ENCODE measurements at regions not wholly inside any gene's neighbourhood (a gene's known extent, or its start where the extent isn't known, plus 50 kb on each side); places are given as distances from the start of the nearest gene placed in this dataset.

- H3K27ac ChIP-seq (ENCODE audit: low read length, poor library complexity, severe bottlenecking), result no peak overlapping the region
- no peak overlapping the region for H3K23ac ChIP-seq (ENCODE audit: low read length in 2 of 2)
- H3K36me3 ChIP-seq (ENCODE audit: control insufficient read depth in 1 of 2, insufficient read depth in 2 of 2, low read depth in 1 of 2, low read length in 2 of 2), result no peaks in the 10 kb centered on the region
- H3K18ac ChIP-seq (ENCODE audit: low read depth in 1 of 2, low read length in 2 of 2), result no peak overlapping the region
- no peak overlapping the region for H3K4me3 ChIP-seq (ENCODE audit: insufficient read depth in 1 of 2, low read depth in 1 of 2, low read length in 2 of 2)
- H3K9ac ChIP-seq (ENCODE audit: low read length), result no peak overlapping the region
- H4K91ac ChIP-seq (ENCODE audit: low read length), result no peak overlapping the region
- no peak overlapping the region for H2BK120ac ChIP-seq (ENCODE audit: low read depth, low read length)
- WGBS, result 90% methylated on average over 7 of the region's 7 CpGs
- H3K9me3 ChIP-seq (ENCODE audit: control insufficient read depth, low read length), result no peaks in the 10 kb centered on the region
- H3K79me1 ChIP-seq (replicated peaks; ENCODE audit: low read length, poor library complexity, severe bottlenecking), result no peaks in the 10 kb centered on the region
- H2BK12ac ChIP-seq (ENCODE audit: low read length in 2 of 2), result no peak overlapping the region
- H3K14ac ChIP-seq (ENCODE audit: low read length in 2 of 2), result no peak overlapping the region
- H3K4ac ChIP-seq (ENCODE audit: low read depth in 1 of 2, low read length in 2 of 2), result no peak overlapping the region
- H2AFZ ChIP-seq (ENCODE audit: low read depth, low read length), result no peak overlapping the region
- no peak overlapping the region for H2BK15ac ChIP-seq (ENCODE audit: low read depth, poor library complexity, severe bottlenecking)
- no peak overlapping the region for H4K8ac ChIP-seq (ENCODE audit: low read length)
- no peaks in the 10 kb centered on the region for H3K27me3 ChIP-seq (ENCODE audit: control insufficient read depth in 1 of 2, insufficient read depth in 1 of 2, low read length in 2 of 2)
- H2AK5ac ChIP-seq (ENCODE audit: low read length, severe bottlenecking), result no peak overlapping the region
- no peak overlapping the region for H2BK5ac ChIP-seq (ENCODE audit: low read depth, low read length, poor library complexity, severe bottlenecking)
- H3K4me2 ChIP-seq (ENCODE audit: low read length, poor library complexity, severe bottlenecking), result no peak overlapping the region
- DNase-seq, result no peak
- H3K4me1 ChIP-seq (ENCODE audit: control insufficient read depth, insufficient read depth, low read depth, low read length), result no peaks in the 10 kb centered on the region
Observed at GRCh38 chr3:146339349-146339748, 88.4 kb upstream of the PLSCR4 start.

DNA sequence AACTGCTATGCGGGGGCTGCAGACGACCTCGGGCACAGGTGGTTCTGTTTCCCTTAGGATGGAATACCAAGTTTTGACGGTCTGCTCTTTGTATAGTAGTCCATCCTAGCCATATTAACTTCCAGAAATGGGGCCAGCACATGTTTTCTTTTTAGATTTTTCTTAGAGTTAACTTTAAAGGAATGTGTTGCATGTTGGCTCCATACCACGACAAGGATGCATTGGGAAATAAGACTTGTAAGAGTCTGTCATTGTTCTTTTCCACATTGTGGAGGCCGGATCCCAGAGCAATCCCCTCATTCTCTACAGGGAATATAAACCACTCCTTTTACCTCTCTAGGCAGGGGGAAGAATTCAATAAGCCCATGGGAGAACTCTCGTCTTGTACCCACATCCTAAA, 87.1 kb upstream of the PLSCR4 start:
- H2BK5ac ChIP-seq (ENCODE audit: low read depth, low read length, poor library complexity, severe bottlenecking), result no peak overlapping the region
- H4K91ac ChIP-seq (ENCODE audit: low read length), result no peak overlapping the region
- WGBS, result 92% methylated on average over 6 of the region's 7 CpGs
- H3K18ac ChIP-seq (ENCODE audit: low read depth in 1 of 2, low read length in 2 of 2), result no peak overlapping the region
- no peak overlapping the region for H3K9ac ChIP-seq (ENCODE audit: low read length)
- H3K4me2 ChIP-seq (ENCODE audit: low read length, poor library complexity, severe bottlenecking), result no peak overlapping the region
- no peak overlapping the region for H3K4me3 ChIP-seq (ENCODE audit: insufficient read depth in 1 of 2, low read depth in 1 of 2, low read length in 2 of 2)
- DNase-seq, result no peak
- no peak overlapping the region for H3K14ac ChIP-seq (ENCODE audit: low read length in 2 of 2)
- H2AK5ac ChIP-seq (ENCODE audit: low read length, severe bottlenecking), result no peak overlapping the region
- no peak overlapping the region for H2BK120ac ChIP-seq (ENCODE audit: low read depth, low read length)
- no peaks in the 10 kb centered on the region for H3K27me3 ChIP-seq (ENCODE audit: control insufficient read depth in 1 of 2, insufficient read depth in 1 of 2, low read length in 2 of 2)
- H3K79me1 ChIP-seq (replicated peaks; ENCODE audit: low read length, poor library complexity, severe bottlenecking), result no peaks in the 10 kb centered on the region
- H3K27ac ChIP-seq (ENCODE audit: low read length, poor library complexity, severe bottlenecking), result no peak overlapping the region
- no peak overlapping the region for H2BK12ac ChIP-seq (ENCODE audit: low read length in 2 of 2)
- H3K23ac ChIP-seq (ENCODE audit: low read length in 2 of 2), result no peak overlapping the region
- no peak overlapping the region for H4K8ac ChIP-seq (ENCODE audit: low read length)
- H3K36me3 ChIP-seq (ENCODE audit: control insufficient read depth in 1 of 2, insufficient read depth in 2 of 2, low read depth in 1 of 2, low read length in 2 of 2), result no peaks in the 10 kb centered on the region
- no peak overlapping the region for H3K4ac ChIP-seq (ENCODE audit: low read depth in 1 of 2, low read length in 2 of 2)
- H2AFZ ChIP-seq (ENCODE audit: low read depth, low read length), result no peak overlapping the region
- H2BK15ac ChIP-seq (ENCODE audit: low read depth, poor library complexity, severe bottlenecking), result no peak overlapping the region
- H3K4me1 ChIP-seq (ENCODE audit: control insufficient read depth, insufficient read depth, low read depth, low read length), result no peaks in the 10 kb centered on the region
- H3K9me3 ChIP-seq (ENCODE audit: control insufficient read depth, low read length), result no peaks in the 10 kb centered on the region

DNA sequence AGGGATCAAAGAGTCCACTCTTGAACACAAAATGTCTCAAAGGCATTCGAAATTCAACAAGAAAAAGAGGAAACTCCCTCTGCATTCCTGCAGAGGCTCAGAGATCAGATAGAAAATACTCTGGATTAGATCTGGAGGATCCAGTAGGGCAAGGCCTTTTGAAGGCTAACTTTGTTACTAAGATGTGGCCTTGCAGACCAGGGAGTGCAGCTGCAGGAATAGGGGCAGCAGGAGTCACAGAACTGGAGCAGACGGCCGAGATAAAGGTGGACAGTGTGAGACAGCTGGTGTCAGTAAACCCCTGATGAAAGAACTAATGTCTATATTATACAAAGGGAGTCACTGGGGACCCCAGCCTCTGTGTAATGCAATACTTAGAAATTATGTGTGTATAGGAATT, 84.5 kb upstream of the PLSCR4 start:
- no peak overlapping the region for H2BK120ac ChIP-seq (ENCODE audit: low read depth, low read length)
- no peak overlapping the region for H3K9ac ChIP-seq (ENCODE audit: low read length)
- no peaks in the 10 kb centered on the region for H3K27me3 ChIP-seq (ENCODE audit: control insufficient read depth in 1 of 2, insufficient read depth in 1 of 2, low read length in 2 of 2)
- no peak overlapping the region for H2BK12ac ChIP-seq (ENCODE audit: low read length in 2 of 2)
- H3K79me1 ChIP-seq (replicated peaks; ENCODE audit: low read length, poor library complexity, severe bottlenecking), result no peaks in the 10 kb centered on the region
- no peak overlapping the region for H2BK5ac ChIP-seq (ENCODE audit: low read depth, low read length, poor library complexity, severe bottlenecking)
- 93% methylated on average over 2 of the region's 3 CpGs for whole genome bisulfite sequencing
- H3K18ac ChIP-seq (ENCODE audit: low read depth in 1 of 2, low read length in 2 of 2), result no peak overlapping the region
- no peak overlapping the region for H3K14ac ChIP-seq (ENCODE audit: low read length in 2 of 2)
- no peaks in the 10 kb centered on the region for H3K36me3 ChIP-seq (ENCODE audit: control insufficient read depth in 1 of 2, insufficient read depth in 2 of 2, low read depth in 1 of 2, low read length in 2 of 2)
- no peak overlapping the region for H3K4ac ChIP-seq (ENCODE audit: low read depth in 1 of 2, low read length in 2 of 2)
- H3K4me1 ChIP-seq (ENCODE audit: control insufficient read depth, insufficient read depth, low read depth, low read length), result no peaks in the 10 kb centered on the region
- H2AFZ ChIP-seq (ENCODE audit: low read depth, low read length), result no peak overlapping the region
- no peak overlapping the region for H2BK15ac ChIP-seq (ENCODE audit: low read depth, poor library complexity, severe bottlenecking)
- no peak overlapping the region for H4K91ac ChIP-seq (ENCODE audit: low read length)
- no peak overlapping the region for H3K4me3 ChIP-seq (ENCODE audit: insufficient read depth in 1 of 2, low read depth in 1 of 2, low read length in 2 of 2)
- DNase-seq, result no peak
- no peak overlapping the region for H2AK5ac ChIP-seq (ENCODE audit: low read length, severe bottlenecking)
- no peaks in the 10 kb centered on the region for H3K9me3 ChIP-seq (ENCODE audit: control insufficient read depth, low read length)
- H3K23ac ChIP-seq (ENCODE audit: low read length in 2 of 2), result no peak overlapping the region
- no peak overlapping the region for H4K8ac ChIP-seq (ENCODE audit: low read length)
- H3K4me2 ChIP-seq (ENCODE audit: low read length, poor library complexity, severe bottlenecking), result no peak overlapping the region
- H3K27ac ChIP-seq (ENCODE audit: low read length, poor library complexity, severe bottlenecking), result no peak overlapping the region

DNA sequence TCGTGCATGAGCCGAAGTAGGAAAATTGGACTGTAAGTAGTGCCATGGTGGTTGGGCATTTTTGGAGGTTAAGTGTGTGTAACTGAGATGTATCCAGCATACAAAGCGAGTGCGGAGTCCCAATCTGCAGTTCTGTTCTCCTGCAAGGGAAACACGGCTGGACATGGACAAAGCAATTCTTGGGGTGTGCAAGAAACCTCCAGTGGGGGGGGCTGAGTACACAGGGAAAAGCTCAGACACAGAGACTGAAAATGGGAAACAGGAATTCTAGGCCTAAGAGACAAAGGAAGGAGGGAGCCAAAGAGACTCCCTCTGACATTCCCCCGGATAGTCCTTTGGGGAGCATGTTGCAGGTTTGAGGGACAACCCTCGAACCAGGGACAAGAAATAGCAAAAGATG, 83.2 kb upstream of the PLSCR4 start:
- no peak overlapping the region for H2BK5ac ChIP-seq (ENCODE audit: low read depth, low read length, poor library complexity, severe bottlenecking)
- no peak overlapping the region for H3K23ac ChIP-seq (ENCODE audit: low read length in 2 of 2)
- H3K9ac ChIP-seq (ENCODE audit: low read length), result no peak overlapping the region
- H4K91ac ChIP-seq (ENCODE audit: low read length), result no peak overlapping the region
- no peak overlapping the region for H4K8ac ChIP-seq (ENCODE audit: low read length)
- H2BK120ac ChIP-seq (ENCODE audit: low read depth, low read length), result no peak overlapping the region
- H3K18ac ChIP-seq (ENCODE audit: low read depth in 1 of 2, low read length in 2 of 2), result no peak overlapping the region
- H3K36me3 ChIP-seq (ENCODE audit: control insufficient read depth in 1 of 2, insufficient read depth in 2 of 2, low read depth in 1 of 2, low read length in 2 of 2), result no peaks in the 10 kb centered on the region
- H3K27ac ChIP-seq (ENCODE audit: low read length, poor library complexity, severe bottlenecking), result no peak overlapping the region
- 96% methylated on average over 7 of the region's 7 CpGs for WGBS
- H3K9me3 ChIP-seq (ENCODE audit: control insufficient read depth, low read length), result no peaks in the 10 kb centered on the region
- no peak overlapping the region for H2AK5ac ChIP-seq (ENCODE audit: low read length, severe bottlenecking)
- no peak overlapping the region for H2BK15ac ChIP-seq (ENCODE audit: low read depth, poor library complexity, severe bottlenecking)
- no peak overlapping the region for H3K14ac ChIP-seq (ENCODE audit: low read length in 2 of 2)
- DNase-seq, result peak; percentile 27
- H3K4me1 ChIP-seq (ENCODE audit: control insufficient read depth, insufficient read depth, low read depth, low read length), result no peaks in the 10 kb centered on the region
- H3K27me3 ChIP-seq (ENCODE audit: control insufficient read depth in 1 of 2, insufficient read depth in 1 of 2, low read length in 2 of 2), result no peaks in the 10 kb centered on the region
- H3K4me2 ChIP-seq (ENCODE audit: low read length, poor library complexity, severe bottlenecking), result no peak overlapping the region
- H2BK12ac ChIP-seq (ENCODE audit: low read length in 2 of 2), result no peak overlapping the region
- H3K4ac ChIP-seq (ENCODE audit: low read depth in 1 of 2, low read length in 2 of 2), result no peak overlapping the region
- no peak overlapping the region for H3K4me3 ChIP-seq (ENCODE audit: insufficient read depth in 1 of 2, low read depth in 1 of 2, low read length in 2 of 2)
- H3K79me1 ChIP-seq (replicated peaks; ENCODE audit: low read length, poor library complexity, severe bottlenecking), result no peaks in the 10 kb centered on the region
- no peak overlapping the region for H2AFZ ChIP-seq (ENCODE audit: low read depth, low read length)

Measured in mesenchymal stem cell (in vitro differentiated cells and primary cell).